ENCODE measurements at regions not wholly inside any gene's neighbourhood (a gene's known extent, or its start where the extent isn't known, plus 50 kb on each side); places are given as distances from the start of the nearest gene placed in this dataset.

DNA sequence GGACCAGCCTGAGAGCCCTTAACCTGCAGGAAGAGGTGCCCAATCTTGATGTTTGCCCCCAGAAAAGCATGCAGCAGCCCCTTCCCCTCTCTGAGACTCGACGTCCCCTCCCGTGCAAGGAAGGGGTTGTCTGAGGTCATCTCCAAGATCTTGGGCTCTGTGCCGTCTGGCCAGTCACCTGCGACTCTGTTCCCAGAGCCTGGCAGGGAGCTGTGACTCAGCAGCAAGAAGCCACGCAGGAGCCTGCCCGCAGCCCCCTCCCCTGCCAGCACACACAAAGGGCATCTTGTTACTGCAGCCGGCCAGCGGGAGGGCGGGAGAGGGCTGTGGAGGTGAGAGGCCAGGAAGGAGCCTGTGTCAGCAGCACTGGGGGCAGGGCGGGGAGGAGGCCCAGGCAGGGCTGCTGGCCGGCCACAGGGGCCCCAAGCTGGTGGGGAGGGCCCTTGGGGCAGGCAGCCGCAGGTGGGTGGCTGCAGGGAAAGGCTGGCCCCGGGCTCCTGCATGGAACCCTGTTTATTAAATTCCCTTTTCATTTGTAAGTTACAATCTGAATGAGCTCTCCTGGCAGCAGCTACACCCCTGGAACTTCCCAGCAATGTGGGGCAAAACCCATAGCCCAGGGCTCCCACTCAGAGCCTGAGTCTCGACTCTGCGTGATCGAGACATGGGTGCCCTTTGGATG lies 103.7 kb upstream of the ZMIZ1 start:
- peak in 2 of 4 donors; percentile 27 to 56 for DNase-seq (ENCODE audit: low read depth in 4 of 4, low spot score in 3 of 4)

DNA sequence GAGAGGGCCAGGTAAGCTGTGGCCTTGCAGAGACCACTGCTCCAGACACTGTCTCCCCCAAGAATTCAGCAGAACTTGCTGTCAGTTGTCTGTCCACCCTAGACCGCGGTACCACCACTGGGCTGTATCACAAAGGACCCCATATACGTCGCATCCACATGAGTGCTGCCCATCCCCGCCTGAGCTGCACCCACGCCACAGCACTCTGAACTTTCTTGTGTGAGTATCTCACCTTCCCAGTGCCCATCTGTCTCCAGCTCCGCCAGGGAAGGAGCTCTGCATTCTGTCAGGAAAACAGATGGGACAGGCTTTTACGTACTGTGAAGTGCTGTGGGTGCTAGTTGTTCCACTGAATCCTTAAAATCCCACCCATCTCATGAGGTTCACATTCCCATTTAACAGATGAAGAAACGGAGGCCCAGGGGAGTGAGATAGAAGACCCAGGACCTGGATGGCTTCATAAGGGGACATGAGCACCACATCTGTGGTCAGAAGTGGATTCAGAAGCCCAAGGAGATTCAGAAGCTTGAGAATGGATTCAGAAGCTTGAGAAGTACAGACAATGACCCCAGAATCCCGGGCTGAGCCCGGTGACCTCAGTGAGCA lies 102.5 kb upstream of the ZMIZ1 start:
- DNase-seq (ENCODE audit: low read depth in 4 of 4, low spot score in 3 of 4): no peak

DNA sequence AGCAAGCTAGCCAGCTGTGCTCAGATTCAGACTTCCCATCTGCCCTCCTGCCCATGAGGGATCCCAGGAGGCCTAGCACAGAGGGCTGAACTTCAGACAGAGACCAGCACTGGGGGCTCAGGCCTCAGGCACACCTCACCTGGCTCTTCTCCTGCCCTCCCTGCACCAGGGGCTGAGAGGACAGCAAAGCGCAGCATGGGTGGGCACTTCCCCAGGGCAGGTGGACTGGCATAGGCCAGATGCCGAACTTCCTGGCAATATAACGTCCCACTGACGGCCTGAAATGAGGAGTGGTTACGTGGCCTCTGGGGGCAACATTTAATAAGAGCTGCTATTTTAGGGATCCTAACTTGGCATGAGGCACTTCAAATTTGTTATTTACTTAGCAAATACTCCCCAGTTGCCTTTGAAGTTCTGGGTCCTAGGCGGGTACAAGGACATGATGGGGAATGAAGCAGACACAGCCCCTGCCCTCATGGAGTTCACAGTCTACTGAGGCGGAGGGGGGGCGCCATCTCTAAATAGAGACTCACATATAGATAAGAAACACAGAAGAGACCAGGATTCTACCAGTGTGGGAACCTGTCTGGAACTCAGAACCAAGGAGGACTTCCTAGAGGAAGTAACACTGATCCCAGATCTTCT lies 101.8 kb upstream of the ZMIZ1 start:
- DNase-seq (ENCODE audit: low read depth in 4 of 4, low spot score in 3 of 4): no peak

DNA sequence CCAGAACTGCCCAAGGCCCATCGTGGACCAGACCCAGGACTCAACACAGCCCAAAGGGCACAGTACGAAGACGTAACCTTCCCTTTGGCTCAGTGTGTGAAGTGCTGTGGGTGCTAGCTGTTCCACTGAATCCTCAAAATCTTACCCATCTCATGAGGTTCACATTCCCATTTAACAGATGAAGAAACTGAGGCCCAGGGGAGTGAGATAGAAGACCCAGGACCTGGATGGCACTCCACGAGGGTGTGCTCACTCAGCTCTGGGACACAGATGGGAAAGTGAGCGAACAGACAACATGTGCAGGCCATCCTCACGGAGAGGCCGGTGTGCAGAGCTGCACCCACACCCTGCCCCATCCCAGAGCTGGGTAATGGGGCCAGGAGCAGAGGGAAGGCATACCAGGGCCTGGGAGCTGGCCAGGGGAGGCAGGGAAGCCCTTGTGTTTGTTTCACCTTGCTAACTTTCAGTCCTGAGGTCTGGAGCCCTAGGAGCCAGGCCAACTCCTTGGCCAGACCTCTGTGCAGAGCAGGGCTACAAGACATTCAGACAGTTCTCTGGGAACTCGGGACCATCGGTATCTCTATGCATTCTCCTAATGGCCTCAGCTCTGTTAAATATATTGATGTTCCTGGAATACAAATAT lies 100.3 kb upstream of the ZMIZ1 start:
- no peak for DNase-seq (ENCODE audit: low read depth in 4 of 4, low spot score in 3 of 4)

DNA sequence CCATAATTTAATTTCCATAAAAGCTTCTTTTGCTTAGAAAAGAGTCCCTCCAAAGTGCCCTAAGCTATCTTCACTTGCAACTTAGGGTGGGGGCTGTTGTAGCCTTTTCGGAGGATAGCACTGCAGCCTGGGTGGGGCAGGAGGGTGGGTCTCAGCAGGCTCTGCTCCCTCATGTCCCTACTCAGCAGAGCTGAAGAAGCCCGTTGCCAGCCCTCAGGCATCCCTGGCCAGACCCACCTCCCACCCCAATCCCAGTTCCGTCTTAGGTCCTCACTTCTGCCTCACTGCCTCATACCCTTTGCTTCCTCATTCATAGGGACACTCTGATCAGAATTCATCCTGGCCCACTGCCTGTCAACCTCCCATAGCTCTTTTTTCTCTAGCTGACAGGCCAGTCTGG lies 99.8 kb upstream of the ZMIZ1 start:
- no peak for DNase-seq (ENCODE audit: low read depth in 4 of 4, low spot score in 3 of 4)

DNA sequence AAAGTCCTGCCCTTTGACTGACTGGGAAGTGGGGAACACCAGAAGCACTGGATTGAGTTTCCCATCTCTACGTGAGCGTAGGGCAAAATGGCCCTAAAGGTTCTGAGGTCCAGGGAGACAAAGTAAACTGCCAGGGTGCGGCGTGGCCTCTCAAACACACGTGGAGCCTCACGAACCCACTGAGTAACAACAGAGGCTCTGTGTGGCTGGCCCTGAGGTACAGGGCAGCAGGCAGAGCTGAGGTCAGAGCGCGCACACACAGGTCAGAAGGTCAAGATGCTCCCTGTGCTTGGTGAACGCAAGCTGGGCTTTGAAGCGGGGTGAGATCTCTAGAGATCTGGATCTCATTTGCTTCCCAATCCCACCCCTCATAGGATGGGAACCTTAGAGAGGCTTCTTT lies 99.0 kb upstream of the ZMIZ1 start:
- no peak for DNase-seq (ENCODE audit: low read depth in 4 of 4, low spot score in 3 of 4)

DNA sequence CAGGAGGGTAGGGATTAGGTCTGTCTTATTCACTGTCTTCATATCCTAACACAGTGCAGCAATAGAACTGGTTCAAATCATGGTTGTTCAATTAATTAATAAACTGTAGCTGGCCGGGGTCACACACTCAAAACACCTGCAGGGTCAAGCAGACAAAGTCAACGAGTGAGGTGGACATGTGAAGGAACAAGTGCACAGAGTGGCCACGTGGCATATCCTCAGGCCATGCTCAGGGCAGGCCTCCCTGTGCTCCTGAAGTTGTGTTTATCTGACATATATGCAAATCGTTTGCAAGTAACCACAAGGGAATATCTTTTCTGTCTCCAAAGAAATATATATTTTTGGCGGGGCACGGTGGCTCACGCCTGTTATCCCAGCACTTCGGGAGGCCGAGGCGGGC lies 98.5 kb upstream of the ZMIZ1 start:
- no peak for DNase-seq (ENCODE audit: low read depth in 4 of 4, low spot score in 3 of 4)

DNA sequence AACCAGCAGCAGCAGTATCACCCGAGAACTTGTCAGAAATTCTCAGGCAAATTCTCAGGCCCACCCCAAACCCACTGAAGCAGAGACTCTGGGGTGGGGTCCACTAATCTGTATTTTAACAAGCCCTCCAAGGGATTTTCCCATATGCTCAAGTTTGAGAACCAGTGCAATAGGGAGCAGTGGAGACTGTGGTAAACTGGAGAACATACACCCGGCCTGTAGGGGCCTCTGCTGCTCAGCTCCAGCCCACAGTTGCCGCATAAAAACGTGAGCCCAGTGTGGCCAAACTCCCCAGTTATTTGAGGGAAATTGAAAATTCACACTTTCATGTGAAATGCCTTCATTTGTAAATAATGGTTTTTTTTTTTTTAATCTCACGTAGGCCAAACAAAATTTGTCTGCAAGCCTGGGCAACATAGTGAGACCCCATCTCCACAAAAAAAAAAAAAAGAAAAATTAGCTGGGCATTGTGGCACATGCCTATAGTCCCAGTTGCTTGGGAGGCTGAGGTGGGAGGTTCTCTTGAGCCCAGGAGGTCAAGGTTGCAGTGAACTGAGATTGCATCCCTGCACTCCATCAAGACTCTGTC lies 97.6 kb upstream of the ZMIZ1 start:
- no peak for DNase-seq (ENCODE audit: low read depth in 4 of 4, low spot score in 3 of 4)

DNA sequence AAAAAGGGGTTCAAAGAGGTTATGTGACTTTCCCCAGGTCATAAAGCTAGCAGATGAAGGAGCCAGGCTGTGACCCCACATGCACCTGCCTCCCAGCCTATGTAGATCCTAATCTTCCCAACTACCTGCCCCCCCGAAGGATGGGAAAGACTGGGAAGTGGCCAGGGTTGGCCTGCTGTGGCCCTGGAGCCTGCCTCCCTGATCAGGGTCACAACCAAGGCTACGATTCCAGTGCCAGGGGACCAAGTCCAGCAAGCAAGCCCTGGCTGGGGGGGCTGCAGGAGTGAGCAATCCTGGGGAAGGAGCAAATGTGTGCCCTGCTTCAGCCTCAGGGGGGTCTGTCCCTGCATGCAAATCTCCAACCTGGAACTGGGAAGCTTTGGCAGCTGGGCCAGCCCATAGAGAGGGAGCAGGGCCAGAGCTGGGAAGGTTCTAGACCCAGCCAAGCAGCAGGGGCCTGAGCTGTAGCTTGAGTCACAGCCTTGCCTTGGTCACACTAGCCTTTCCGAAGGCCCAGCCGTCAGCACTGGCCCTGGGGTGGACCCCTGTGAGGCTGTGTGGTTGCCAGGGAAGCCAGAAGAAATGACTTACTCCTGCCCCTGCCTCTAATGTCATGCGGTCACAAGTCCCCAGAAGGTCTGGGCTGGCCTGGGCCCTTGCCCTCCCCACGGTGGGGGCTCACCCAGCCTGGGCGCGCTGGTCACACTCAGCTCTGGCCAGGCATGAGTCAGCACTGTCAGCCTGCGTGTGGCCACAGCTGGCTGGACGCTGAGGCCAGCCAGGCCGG lies 96.4 kb upstream of the ZMIZ1 start:
- DNase-seq (ENCODE audit: low read depth in 4 of 4, low spot score in 3 of 4): peak in 1 of 4 donors; percentile 47

DNA sequence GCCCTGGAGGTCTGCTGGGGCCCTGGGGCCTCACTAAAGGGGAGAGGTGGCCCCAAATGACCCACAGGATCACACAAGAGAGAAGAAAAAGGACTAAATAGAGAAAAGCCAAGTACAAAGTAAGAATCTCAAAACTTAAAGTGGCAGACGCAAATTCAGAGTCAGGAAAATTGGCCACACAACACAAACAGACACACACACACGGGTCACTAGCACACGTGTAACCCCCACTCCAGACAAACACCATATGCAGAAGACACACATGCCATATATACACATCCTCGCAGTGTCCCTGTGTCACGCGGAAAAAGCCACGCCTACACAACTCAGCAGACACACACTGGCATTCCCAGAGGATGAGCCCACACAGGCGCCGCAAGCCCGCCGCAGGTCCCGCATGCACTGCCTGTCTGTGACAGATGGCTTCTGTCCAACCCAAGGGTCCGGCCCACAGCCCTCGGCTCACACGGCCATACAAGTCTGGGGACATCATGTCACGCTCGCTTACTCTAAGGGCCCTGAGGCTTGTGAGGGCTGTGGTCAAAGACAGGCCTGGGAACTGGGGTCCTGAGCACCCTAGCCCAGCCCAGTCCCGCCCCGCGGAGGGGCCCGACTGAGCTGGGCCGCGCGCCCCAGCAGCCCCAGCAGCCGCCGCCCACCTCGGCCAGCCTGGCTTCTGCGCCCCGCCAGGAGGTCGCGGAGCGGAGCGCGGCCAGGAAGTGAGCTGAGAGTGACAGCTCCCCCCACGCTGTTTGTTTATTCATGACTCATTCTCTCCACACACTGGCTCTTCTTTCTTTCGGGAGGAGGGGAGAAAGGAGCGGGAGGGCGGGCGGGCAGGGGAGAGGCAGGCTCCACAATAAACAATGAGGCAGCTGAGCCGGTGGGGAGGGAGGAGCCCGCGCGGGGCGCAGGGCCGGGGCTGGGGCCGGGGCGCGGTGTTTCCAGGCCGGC lies 95.5 kb upstream of the ZMIZ1 start:
- peak; percentile 78 to 88 (median 82) for DNase-seq (ENCODE audit: low read depth in 4 of 4, low spot score in 3 of 4)

DNA sequence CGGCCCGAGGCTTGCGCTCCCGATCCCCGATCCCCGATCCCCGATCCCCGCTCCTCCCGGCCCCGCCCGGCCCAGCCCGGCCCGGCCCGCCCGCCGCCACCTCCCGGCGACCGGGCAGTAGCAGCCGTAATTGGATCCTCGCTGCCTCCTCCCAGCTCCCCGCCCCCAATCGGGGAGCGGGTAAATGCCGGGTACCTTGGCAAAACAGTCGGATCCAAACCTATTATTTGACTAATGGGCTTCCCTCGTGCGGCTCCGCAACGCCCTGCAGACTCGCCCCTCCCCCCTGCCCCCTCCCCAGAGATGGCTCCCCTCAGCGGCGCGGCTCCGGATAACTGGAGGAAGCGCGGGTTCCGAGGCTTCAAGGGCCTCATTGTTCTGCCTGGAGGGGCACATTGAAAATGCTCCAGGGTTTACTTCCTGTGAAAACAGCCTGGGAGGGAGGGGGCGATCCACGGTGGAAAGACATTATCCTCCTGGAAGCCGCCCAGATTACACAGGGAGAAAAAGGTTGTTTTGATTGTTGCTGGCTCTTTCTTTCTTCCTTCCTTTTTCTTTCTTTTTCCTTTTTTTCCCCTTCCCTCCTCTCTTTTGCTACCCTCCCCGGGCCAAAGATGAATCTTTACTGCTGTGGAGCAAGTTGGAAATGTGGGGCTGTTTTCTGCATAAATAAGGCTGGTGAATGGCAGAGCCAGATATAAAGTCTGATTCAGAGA lies 94.7 kb upstream of the ZMIZ1 start:
- DNase-seq (ENCODE audit: low read depth in 4 of 4, low spot score in 3 of 4): peak in 3 of 4 donors; percentile 62 to 78 (median 63)

DNA sequence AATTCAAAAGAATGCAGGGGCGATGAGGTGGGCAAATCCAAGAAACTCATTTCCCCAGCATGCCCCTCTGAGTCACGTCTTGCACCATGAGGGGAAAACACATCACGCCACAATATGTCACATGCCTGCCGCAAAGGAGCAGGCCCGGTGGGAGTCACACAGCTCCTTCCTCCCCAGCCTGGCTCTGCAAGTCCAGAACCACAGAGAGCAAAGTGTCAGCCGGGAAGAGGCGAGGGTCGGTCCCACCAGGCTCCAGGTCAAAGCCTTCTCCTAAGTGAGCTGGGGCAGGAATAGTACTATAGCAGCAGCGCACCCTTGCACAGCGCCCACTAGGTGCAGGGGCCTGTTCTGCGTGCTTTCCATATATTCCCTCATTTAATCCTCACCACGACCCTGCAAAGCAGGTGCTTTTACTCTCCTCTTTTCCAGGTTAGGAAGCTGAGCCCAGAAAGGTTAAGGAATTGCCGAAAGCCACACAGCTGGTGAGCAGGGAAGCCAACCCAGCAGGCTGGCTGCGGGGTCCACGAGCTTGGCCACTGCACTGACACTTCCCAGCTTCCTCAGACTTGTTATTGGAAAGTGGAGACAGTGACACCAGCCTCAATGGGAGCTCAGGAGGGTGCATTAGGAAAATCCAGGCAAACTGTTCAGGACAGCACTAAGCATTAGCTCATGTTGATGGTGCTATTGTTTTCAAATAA lies 94.0 kb upstream of the ZMIZ1 start:
- no peak for DNase-seq (ENCODE audit: low read depth in 4 of 4, low spot score in 3 of 4)

DNA sequence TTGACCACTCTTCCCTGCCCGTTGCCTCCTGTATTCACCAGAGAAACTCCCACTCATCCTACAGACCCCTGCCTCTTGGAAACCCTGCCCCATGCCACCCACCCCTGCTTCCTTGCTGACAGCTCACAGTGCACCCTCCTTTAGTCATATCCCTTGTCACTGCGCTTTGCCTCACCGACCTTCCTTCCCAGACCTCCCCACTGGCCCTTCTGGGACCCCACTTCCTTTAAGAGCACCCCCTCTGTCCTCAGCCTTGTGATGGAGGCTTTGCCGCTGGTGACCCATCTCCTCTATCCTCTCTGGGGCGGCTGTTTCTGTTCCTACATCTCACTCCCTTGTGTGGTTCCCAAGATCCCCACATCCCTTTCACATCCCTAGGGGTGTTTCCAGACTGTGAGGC lies 92.8 kb upstream of the ZMIZ1 start:
- DNase-seq (ENCODE audit: low read depth in 4 of 4, low spot score in 3 of 4): no peak

DNA sequence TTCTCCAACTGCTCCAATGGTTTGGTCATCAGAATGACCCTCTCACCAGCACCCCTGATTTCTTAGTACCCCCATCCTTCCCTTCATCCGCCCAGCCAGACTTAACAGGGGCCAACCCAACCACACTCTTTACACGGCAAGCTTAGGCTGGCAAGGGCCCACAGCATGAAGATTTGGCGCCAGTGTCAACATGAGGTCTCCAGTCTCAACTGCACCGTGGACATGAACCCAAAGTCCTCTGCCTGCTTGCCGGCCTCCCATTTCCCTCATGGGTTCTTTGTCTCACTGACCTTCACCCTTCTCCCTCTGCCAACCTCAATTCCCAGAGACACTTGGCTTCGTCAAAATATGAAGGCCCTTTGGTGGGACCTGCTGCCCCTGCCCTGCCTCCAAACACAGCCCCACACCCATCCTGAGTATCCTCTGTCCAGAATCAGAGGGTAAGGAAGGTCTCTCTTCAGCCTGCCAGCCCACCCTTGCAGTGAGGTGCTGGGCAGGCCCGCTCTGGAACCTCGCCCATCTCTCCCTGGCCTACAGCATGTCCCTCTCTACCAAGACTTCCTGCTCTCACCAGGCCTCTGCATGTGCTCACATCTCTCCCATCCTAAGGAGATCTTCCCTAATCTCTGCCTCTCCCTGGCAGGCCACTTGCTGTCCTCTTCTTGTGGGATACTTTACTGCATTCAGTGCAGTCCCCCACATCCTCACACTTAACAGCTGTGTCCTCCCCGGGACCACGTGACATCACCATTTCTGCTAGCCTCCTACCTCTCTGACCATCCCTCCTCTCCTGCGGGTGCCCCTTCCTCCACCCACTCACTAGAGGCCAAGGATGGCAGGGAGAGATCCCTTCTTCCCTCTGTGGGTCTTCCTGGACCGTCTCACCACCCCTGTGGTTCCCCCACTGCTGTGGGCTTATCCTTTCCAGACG lies 91.7 kb upstream of the ZMIZ1 start:
- DNase-seq (ENCODE audit: low read depth in 4 of 4, low spot score in 3 of 4): no peak

DNA sequence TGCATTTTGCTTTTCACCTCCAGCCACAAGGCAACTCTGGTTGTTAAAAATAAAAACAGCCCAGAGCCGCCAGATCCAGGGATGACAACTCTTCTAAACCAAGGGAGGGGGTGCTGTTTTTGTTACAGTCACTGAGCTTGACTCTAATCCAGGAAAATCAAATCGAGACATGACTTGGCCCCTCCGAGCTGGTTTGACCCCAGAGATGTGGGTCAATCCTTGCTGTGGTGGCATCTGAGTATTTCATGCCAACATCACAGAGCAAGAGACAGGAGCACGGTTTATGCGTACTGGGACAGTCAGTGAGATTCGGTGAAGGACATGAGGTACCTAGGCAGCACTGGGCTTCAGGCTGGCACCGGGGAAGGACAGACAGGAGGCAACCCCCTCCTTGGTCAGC lies 88.8 kb upstream of the ZMIZ1 start:
- no peak for DNase-seq (ENCODE audit: low read depth in 4 of 4, low spot score in 3 of 4)

DNA sequence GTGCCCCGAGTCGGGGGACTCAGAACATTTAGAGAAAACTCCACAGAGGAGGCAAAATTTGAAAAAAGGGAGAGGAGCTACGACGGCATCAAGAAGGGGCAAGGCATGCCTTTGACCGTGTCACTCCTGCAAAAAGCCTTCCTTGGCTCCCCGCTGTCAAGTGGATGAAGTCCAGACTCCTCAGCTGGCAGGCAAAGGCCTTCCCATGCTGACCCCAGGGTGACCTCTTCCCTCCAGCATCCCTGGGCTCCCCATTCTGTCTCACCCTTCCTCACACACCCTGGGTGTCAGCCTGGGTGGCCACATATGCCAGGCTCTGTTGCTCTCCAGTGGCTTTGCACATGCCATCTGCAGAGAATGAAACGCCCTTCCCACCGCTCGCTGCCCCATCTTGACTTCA lies 88.4 kb upstream of the ZMIZ1 start:
- DNase-seq (ENCODE audit: low read depth in 4 of 4, low spot score in 3 of 4): no peak

DNA sequence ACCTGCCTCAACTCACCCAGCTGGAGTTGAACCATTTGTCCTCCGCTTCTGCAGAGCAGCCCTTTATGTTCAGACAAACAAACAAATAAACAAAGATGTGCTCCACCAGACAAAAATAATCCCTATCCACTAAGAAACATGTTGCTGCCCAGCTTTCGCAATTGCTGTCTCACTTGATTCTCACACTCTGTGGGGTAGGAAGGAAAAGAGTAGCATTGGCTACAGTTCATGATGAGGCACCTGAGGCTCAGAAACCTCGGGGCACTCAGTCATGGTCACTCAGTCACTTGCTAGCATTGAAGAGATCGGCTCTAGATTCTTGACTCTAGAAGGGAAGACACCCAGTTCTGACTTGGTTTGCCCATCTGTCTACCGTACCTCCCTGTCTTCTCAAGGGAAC lies 88.0 kb upstream of the ZMIZ1 start:
- DNase-seq (ENCODE audit: low read depth in 4 of 4, low spot score in 3 of 4): no peak

Data from left renal pelvis (tissue), 4 donors.